Neural cell (in vitro differentiated cells): ENCODE measurements at regions not wholly inside any gene's neighbourhood (a gene's known extent, or its start where the extent isn't known, plus 50 kb on each side); places are given as distances from the start of the nearest gene placed in this dataset.

Experiments used
- H2AFZ ChIP-seq: fragments of 200-600, 300-800 bp; sonication (generic), shearing (Covaris generic); 2 replicates; pipeline ENCODE4 v1.6.0; 2014; ENCODE audit warnings: low read depth, mild to moderate bottlenecking, antibody characterized with exemption, low read length, moderate library complexity
- H3F3A ChIP-seq: fragments of 200-600 bp; shearing (Covaris generic); 2 replicates; pipeline ENCODE4 v1.6.1; 2016; ENCODE audit warnings: mild to moderate bottlenecking, moderate library complexity, mixed read lengths, antibody characterized with exemption, low read length; ENCODE audit not compliant: insufficient read depth, poor library complexity, severe bottlenecking
- H3K27ac ChIP-seq: fragments of 200-600, 300-800 bp; sonication (generic), shearing (Covaris generic); 2 replicates; pipeline ENCODE4 v1.5.1; 2014; ENCODE audit warnings: mild to moderate bottlenecking, low read length, moderate library complexity
- H3K27me3 ChIP-seq: fragments of 300-800, 200-600 bp; sonication (generic), shearing (Covaris generic); 2 replicates; pipeline ENCODE4 v1.6.0; 2014; ENCODE audit warnings: mild to moderate bottlenecking, low read depth, low read length, moderate library complexity; ENCODE audit not compliant: insufficient read depth
- H3K36me3 ChIP-seq: fragments of 300-800, 200-600 bp; sonication (generic), shearing (Covaris generic); 2 replicates; pipeline ENCODE4 v1.5.1; 2014; ENCODE audit warnings: mild to moderate bottlenecking, antibody characterized with exemption, low read length, moderate library complexity; ENCODE audit not compliant: insufficient read depth
- H3K4me2 ChIP-seq: fragments of 300-800, 200-600 bp; sonication (generic), shearing (Covaris generic); 2 replicates; pipeline ENCODE4 v1.6.0; 2014; ENCODE audit warnings: mild to moderate bottlenecking, low read length
- H3K4me3 ChIP-seq: fragments of 300-800, 200-600 bp; sonication (generic), shearing (Covaris generic); 2 replicates; pipeline ENCODE4 v1.5.1; 2014; ENCODE audit warnings: mild to moderate bottlenecking, low read length, moderate library complexity
- H3K79me2 ChIP-seq: fragments of 200-600 bp; shearing (Covaris generic); replicated peaks from 2 replicates; pipeline ENCODE4 v1.6.0; 2014; ENCODE audit warnings: mild to moderate bottlenecking, low read length, moderate library complexity; ENCODE audit not compliant: insufficient read depth
- H3K9ac ChIP-seq: fragments of 300-800, 200-600 bp; sonication (generic), shearing (Covaris generic); 2 replicates; pipeline ENCODE4 v1.6.1; 2016; ENCODE audit warnings: mild to moderate bottlenecking, low read length, mixed read lengths
- H3K9me2 ChIP-seq: fragments of 200-600 bp; shearing (Covaris generic); 2 replicates; pipeline ENCODE4 v1.6.1; 2016; ENCODE audit warnings: mild to moderate bottlenecking, low read length, mixed read lengths; ENCODE audit not compliant: insufficient read depth
- H3K9me3 ChIP-seq: fragments of 200-600, 300-800 bp; sonication (generic), shearing (Covaris generic); 2 replicates; pipeline ENCODE4 v1.6.1; 2016; ENCODE audit warnings: mild to moderate bottlenecking, mixed run types, low read length, moderate library complexity, mixed read lengths
- H4K20me1 ChIP-seq: fragments of 200-600 bp; shearing (Covaris generic); 2 replicates; pipeline ENCODE4 v1.6.1; 2016; ENCODE audit warnings: mild to moderate bottlenecking, mixed run types; ENCODE audit not compliant: insufficient read depth
- CTCF ChIP-seq: fragments of 450-650 bp; IDR thresholded peaks from 2 replicates; pipeline ENCODE4 v1.5.1; 2014; ENCODE audit warnings: antibody characterized with exemption, mild to moderate bottlenecking, moderate library complexity; ENCODE audit not compliant: poor library complexity, severe bottlenecking
- EP300 ChIP-seq: fragments of 450-650 bp; conservative IDR thresholded peaks from 2 replicates; pipeline ENCODE4 v1.6.1; 2014; ENCODE audit warnings: antibody characterized with exemption, mild to moderate bottlenecking, moderate library complexity; ENCODE audit not compliant: poor library complexity, severe bottlenecking
- EZH2 ChIP-seq: fragments of 200-600, 300-800 bp; shearing (Covaris generic), sonication (generic); IDR thresholded peaks from 2 replicates; pipeline ENCODE4 v1.6.1; 2014; ENCODE audit warnings: antibody characterized with exemption, low read length, borderline replicate concordance, mild to moderate bottlenecking; ENCODE audit not compliant: insufficient read depth, poor library complexity, severe bottlenecking
- MXI1 ChIP-seq: fragments of 450-650 bp; conservative IDR thresholded peaks from 2 replicates; pipeline ENCODE4 v1.6.1; 2014; ENCODE audit warnings: antibody characterized with exemption, mild to moderate bottlenecking; ENCODE audit not compliant: poor library complexity, severe bottlenecking
- POLR2AphosphoS5 ChIP-seq: IDR thresholded peaks from 2 replicates; pipeline ENCODE4 v1.6.1; 2012
- RAD21 ChIP-seq: fragments of 450-650 bp; conservative IDR thresholded peaks from 2 replicates; pipeline ENCODE4 v1.6.1; 2014; ENCODE audit warnings: antibody characterized with exemption, mild to moderate bottlenecking, moderate library complexity
- REST ChIP-seq: IDR thresholded peaks from 2 replicates; pipeline ENCODE4 v1.6.1; 2012; ENCODE audit warnings: borderline replicate concordance
- SMC3 ChIP-seq: fragments of 450-650 bp; conservative IDR thresholded peaks from 2 replicates; pipeline ENCODE4 v1.6.1; 2014; ENCODE audit warnings: antibody characterized with exemption, mild to moderate bottlenecking, moderate library complexity; ENCODE audit not compliant: poor library complexity
- TAF1 ChIP-seq: IDR thresholded peaks from 2 replicates; pipeline ENCODE4 v1.6.1; 2012; ENCODE audit warnings: low read depth

DNA sequence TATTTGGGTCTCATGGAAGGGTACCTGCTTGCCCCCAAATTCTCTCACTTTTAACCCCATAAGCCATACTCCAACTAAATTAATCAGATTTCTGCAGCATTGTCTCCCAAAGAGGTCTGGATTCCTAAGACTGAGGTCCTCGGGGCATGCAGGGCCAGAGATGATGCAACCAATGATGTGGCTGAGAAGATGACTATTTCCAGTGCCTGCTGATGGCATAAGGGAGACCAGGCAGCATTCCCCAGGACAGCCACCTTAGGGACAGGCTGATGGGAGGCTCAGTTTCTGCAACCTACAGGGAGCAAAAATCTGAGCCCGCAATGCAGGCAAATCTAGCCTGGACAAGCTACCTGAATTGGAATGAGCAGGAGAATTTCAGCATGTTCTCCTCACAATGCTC is 76.8 kb upstream of the ASIC2 start:
- no peak overlapping the region for H3K27ac ChIP-seq

GRCh38 chr17:33370401-33370800 is 77.3 kb upstream of the ASIC2 start:
- TF ChIP-seq SMC3 = no peak
- no peak for TF ChIP-seq TAF1
- no peak for TF ChIP-seq RAD21
- TF ChIP-seq REST = no peak
- H2AFZ ChIP-seq = no peak overlapping the region
- no peaks in the 10 kb centered on the region for H3F3A ChIP-seq
- H3K9me3 ChIP-seq = no peaks in the 10 kb centered on the region
- no peaks in the 10 kb centered on the region for H4K20me1 ChIP-seq
- H3K9me2 ChIP-seq = no peaks in the 10 kb centered on the region
- H3K4me2 ChIP-seq = no peak overlapping the region
- no peak overlapping the region for H3K4me3 ChIP-seq
- no peak overlapping the region for H3K27ac ChIP-seq
- H3K9ac ChIP-seq = no peak overlapping the region
- no peaks in the 10 kb centered on the region for H3K79me2 ChIP-seq
- H3K36me3 ChIP-seq = no peaks in the 10 kb centered on the region
- no peaks in the 10 kb centered on the region for H3K27me3 ChIP-seq

More for the DNA sequence above, 76.8 kb upstream of the ASIC2 start:
- no peaks in the 10 kb centered on the region for H3F3A ChIP-seq
- H3K9me3 ChIP-seq = no peaks in the 10 kb centered on the region
- no peaks in the 10 kb centered on the region for H3K79me2 ChIP-seq
- no peaks in the 10 kb centered on the region for H4K20me1 ChIP-seq
- no peak overlapping the region for H3K9ac ChIP-seq
- H3K36me3 ChIP-seq = no peaks in the 10 kb centered on the region
- TF ChIP-seq RAD21 = no peak
- no peak for TF ChIP-seq TAF1
- no peak for TF ChIP-seq POLR2AphosphoS5
- no peak for TF ChIP-seq SMC3
- no peak for TF ChIP-seq REST
- no peak for TF ChIP-seq EP300
- no peak for TF ChIP-seq CTCF
- TF ChIP-seq EZH2 = no peak
- TF ChIP-seq MXI1 = no peak
- no peak overlapping the region for H3K4me3 ChIP-seq
- H2AFZ ChIP-seq = no peak overlapping the region
- H3K4me2 ChIP-seq = no peak overlapping the region
- H3K9me2 ChIP-seq = no peaks in the 10 kb centered on the region
- no peaks in the 10 kb centered on the region for H3K27me3 ChIP-seq
